Activated CD8-positive, alpha-beta memory T cell treated with anti-CD3 and anti-CD28 coated beads for 24 hours (primary cell): ENCODE measurements at regions not wholly inside any gene's neighbourhood (a gene's known extent, or its start where the extent isn't known, plus 50 kb on each side); places are given as distances from the start of the nearest gene placed in this dataset.

Experiments
- DNase-seq: peaks from one replicate; pipeline ENCODE4 v3.0.0-alpha.2; 2020

DNA sequence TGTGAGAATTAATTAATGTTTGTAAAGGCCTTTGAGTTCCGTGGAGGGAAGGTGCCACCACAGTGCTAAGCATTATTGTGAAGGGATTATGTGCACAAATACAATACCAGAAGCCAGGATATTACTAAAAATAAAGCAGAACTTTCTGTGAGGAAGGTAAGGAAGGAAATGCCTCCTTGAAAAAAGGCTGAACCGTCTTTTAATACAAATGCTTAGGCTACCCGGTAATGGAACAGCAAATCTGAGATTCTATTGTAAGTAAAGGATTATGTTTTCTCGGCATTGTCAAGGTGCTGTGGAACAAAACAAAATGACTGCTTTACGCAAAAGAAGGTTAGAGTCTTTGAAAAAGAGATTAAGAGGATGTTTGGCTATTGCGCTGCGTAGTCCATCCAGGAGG is 57.9 kb upstream of the SPRY1 start:
- no peak for DNase-seq

DNA sequence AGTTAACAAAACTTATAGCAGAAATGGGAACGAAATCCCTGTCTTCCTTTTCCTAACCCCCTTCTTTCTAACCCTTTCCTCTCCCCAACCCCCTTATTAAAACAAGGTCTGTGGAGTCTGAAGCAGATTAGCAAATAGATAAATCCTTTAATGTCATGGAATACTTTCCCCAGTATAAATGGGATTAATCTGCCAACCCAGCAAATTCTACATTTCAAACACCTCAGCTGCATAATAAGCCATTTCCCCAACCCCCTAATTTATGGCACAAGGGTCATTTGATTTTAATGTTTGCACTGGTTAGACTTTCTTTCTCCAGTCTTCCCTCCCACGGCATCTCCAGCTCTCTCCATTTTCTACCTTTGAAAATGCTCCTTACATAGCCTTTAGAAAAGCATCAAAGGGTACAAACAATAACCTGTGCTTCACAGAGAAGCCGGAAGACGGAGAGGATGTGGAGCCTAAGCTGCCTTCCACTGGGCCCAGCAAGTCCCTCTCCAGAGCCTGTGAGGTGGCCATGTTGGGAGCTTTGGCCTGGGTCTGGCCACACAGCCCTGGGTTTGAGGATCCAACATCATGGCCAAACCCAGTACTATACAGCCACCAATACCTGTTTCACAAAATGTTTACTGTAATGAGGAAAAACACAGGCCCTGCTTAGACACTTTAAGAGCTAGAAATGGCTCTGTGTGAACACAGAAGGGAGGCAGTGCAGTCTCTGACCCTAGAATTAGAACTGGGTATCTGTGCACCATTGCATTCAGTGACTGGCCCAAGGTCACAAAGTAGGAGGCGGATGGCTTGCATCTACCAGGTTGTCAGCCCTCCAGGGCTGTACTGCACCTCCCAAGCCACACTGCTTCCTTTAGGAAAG is 56.9 kb upstream of the SPRY1 start:
- no peak for DNase-seq

DNA sequence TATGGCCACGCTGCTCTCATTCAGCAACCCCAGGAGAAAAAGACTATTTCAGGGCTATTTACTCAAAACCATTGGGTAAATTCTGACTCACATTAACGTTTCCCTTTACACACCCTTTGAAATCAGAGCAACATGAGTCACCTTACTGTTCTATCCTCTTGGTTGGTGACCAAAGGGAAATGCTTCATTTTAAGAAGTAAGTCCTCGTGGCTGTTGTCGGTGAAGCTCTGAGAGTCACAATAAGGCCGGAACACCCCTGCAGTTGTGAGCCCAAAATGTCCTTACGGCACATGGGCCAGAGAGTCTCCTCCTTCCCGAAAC is 56.3 kb upstream of the SPRY1 start:
- DNase-seq: no peak

DNA sequence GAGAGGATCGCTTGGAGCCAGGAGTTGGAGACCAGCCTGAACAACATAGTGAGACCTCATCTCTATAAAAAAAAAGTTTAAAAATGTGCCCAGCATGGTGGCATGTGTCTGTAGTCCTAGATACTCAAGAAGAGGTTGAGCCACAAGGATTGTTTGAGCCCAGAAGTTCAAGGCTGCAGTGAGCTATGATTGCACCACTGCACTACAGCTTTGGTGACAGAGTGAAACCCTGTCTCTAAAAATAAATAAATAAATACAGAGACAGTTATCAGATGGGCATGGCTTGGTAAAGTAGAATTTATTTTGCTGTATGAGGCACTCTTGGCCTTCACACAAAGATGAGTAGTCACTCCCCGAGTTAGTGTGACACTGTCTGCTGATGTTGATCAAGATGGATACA is 54.1 kb upstream of the SPRY1 start:
- DNase-seq: no peak

DNA sequence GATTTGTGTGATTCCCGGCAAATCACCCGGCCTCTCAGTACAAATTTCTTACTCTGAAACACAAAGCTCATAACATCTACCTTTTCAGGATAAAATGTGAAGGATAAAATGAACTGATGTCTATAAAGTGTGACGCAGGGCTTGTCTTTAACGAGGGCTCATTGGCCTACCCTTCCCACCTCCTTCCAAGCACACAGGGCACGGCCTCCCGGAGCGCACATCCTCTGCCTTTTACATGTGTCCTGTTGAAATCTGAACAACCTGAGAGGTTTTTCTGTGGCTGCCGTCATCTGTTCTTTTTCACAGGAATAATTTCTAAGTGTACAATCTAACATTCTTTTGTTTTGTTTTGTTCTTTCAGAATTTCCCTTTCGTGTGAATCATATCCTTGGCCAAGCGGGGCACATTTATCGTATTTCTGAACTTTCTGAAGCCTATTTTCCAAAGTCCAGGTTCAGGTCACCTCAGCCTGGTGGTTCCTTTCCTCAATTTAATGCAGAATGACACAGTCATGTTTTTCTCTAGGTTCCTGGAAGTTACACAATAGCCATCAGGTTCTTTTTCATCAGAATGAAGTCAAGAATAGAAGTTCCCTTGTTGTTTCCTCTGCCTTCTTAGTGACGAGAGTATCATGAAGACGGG is 53.1 kb upstream of the SPRY1 start:
- no peak for DNase-seq

DNA sequence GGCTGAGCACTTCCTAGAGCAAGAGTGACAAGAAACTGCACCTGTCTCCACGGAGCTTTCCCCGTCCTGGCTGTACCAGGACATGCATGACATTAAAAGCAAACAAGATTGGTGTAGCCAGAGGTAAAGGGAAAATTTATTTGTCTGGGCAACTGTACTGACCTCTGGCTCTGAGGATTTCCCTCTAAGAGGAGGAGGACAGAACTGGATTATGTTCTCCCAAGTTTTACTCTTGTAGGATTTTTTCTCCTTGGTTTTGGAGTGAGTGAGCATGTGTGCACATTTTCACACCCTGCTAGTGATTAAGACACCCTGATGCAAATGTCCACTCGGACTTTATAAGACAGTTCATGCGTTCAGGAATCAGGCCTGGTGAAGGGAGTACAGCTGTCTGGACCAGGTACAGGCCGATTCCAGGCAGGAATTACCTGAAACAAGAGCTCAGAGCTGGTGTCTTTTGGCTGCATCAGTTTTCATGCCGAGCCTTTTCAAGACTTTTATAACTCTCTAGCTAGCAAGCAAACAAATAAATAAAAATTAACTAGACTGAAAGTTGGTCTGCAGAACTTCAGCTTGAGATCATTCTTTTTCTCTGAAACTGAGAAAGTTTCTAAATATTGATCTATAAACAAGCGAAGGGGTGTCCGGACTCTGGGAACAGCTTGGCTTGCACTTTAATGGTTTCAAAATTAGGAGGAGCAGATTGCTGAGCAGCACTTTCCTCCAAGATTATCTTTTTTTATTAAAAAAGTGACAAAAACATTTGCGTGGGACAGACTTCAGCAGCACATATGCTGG is 51.3 kb upstream of the SPRY1 start:
- no peak for DNase-seq

DNA sequence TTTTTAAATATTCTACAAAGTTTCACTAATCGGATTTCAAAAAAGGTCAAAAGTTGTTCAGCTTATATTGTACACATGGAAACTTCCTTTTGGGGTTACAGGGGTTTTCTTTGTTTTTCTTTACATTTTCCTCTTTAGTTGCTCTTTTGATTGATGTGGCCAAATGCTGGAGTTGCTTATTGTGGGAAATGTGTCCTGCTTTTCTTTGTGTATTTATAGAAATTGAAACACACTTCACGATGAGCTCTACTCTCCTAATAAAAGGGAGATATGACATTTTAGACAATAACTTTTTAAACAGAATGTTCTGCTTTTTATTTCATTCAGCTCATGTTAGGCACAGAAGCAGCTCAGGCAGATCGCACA is 50.7 kb upstream of the SPRY1 start:
- no peak for DNase-seq

DNA sequence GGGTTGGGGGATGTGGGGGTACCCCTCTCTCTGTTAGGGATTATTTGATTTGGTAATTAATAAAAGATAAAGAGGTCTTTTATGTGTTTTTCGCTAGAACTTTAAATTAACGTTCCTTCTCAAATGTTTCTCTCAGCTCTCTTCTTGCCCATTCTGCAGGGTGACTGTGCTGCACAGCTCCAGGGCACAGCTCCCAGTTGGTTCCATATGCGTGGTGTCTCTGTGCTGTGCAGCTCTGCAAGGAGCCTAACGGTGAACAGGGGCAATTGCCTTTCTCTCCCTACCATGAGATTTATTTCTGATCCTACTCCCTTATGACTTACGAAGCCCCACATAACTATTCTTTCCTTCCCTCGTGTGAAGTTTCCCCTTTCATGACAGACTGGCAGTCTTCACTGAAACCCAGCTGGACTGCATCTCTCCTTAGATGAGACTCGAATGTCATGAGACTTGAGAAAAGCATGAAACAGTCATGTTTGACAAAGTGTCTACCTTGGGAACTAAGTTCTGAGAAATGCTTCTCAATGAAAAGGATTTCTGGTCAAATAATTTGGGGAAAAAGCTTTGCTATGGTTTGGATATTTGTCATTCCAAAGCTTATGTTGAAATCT is 50.2 kb upstream of the SPRY1 start:
- DNase-seq: no peak
